ENCODE measurements at regions not wholly inside any gene's neighbourhood (a gene's known extent, or its start where the extent isn't known, plus 50 kb on each side); places are given as distances from the start of the nearest gene placed in this dataset.

DNA sequence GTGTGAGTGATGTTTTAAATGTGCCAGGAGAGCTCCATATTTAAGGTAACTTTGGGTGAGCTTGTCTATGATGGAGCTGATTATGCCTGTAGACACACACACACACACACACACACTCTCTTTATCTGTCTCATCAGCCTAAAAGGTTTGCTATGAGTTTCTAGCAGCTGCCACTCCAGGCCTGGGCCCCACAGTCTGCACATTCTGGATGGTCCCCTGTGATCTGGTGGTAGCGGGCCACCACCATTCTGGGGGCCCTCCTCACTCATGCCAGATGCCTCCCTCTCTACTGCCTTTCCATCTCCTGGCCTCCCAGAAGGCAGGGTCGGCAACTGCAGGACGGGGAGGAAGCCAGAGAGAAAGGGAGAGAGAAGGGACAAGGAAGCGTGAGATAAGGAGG is 129.2 kb upstream of the TNR start:
- H3K27me3 ChIP-seq: no peaks in the 10 kb centered on the region
- no peak overlapping the region for H3K4me2 ChIP-seq
- no peak for TF ChIP-seq EZH2phosphoT487 (IDR thresholded peaks at IDR 0.05; ENCODE audit: low read depth, severe bottlenecking, unreplicated experiment)
- TF ChIP-seq EZH2 (IDR thresholded peaks at IDR 0.05; ENCODE audit: borderline replicate concordance): no peak
- TF ChIP-seq, protein P1, sequence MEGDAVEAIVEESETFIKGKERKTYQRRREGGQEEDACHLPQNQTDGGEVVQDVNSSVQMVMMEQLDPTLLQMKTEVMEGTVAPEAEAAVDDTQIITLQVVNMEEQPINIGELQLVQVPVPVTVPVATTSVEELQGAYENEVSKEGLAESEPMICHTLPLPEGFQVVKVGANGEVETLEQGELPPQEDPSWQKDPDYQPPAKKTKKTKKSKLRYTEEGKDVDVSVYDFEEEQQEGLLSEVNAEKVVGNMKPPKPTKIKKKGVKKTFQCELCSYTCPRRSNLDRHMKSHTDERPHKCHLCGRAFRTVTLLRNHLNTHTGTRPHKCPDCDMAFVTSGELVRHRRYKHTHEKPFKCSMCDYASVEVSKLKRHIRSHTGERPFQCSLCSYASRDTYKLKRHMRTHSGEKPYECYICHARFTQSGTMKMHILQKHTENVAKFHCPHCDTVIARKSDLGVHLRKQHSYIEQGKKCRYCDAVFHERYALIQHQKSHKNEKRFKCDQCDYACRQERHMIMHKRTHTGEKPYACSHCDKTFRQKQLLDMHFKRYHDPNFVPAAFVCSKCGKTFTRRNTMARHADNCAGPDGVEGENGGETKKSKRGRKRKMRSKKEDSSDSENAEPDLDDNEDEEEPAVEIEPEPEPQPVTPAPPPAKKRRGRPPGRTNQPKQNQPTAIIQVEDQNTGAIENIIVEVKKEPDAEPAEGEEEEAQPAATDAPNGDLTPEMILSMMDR (IDR thresholded peaks at IDR 0.05; ENCODE audit: poor library complexity): no peak
- 71% methylated on average over 4 of the region's 4 CpGs for WGBS (ENCODE audit: low lambda C conversion rate, missing lambda C conversion rate)
- DNase-seq (ENCODE audit: low spot score): no peak
- H3K36me3 ChIP-seq (replicated peaks; ENCODE audit: insufficient read depth, low read depth): no peaks in the 10 kb centered on the region
- no peak overlapping the region for H2AFZ ChIP-seq
- no peaks in the 10 kb centered on the region for H3K4me1 ChIP-seq (ENCODE audit: insufficient read depth)
- no peaks in the 10 kb centered on the region for H3K9me3 ChIP-seq (ENCODE audit: low read depth)
- H3K27ac ChIP-seq: no peak overlapping the region
- H4K20me1 ChIP-seq (ENCODE audit: insufficient read depth, poor library complexity, severe bottlenecking): no peaks in the 10 kb centered on the region
- H3K4me3 ChIP-seq: no peak overlapping the region
- H3K79me2 ChIP-seq: no peaks in the 10 kb centered on the region
- no peaks in the 10 kb centered on the region for H3K9me2 ChIP-seq (replicated peaks; ENCODE audit: insufficient read depth)

DNA sequence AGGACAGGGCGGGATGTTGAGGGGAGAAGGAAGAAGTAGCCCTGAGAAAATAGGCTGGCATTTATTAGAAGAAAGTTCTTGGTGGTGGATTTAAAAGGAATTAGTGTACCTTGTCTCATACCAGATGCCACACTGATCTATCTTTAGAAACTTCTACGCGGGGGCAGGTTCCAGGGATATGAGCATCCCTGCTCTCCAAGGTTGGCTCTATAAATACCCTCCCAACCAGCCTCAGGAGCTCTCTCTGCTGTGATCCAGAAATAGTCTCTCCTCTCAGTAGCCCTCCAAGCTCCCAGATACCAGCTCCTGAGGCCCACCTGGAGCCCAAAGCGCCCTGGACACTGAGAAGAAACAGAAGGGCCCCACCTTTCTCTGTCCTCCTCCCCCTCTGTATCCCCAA is 128.3 kb upstream of the TNR start:
- H3K4me1 ChIP-seq (ENCODE audit: insufficient read depth): no peaks in the 10 kb centered on the region

GRCh38 chr1:175870217-175870616 is 126.8 kb upstream of the TNR start:
- Histone ChIP-seq H3K4me1 (ENCODE audit: insufficient read depth) (no peaks in the 10 kb centered on the region), H3K9me3 (ENCODE audit: low read depth) (no peaks in the 10 kb centered on the region), H4K20me1 (ENCODE audit: insufficient read depth, poor library complexity, severe bottlenecking) (no peaks in the 10 kb centered on the region), H3K36me3 (replicated peaks; ENCODE audit: insufficient read depth, low read depth) (no peaks in the 10 kb centered on the region), H3K27me3 (no peaks in the 10 kb centered on the region), H2AFZ (no peak overlapping the region), H3K9me2 (replicated peaks; ENCODE audit: insufficient read depth) (no peaks in the 10 kb centered on the region), H3K27ac (no peak overlapping the region), H3K4me3 (no peak overlapping the region), H3K79me2 (no peaks in the 10 kb centered on the region), H3K4me2 (no peak overlapping the region)
- no peak for DNase-seq (ENCODE audit: low spot score)
- TF ChIP-seq EZH2phosphoT487 (IDR thresholded peaks at IDR 0.05; ENCODE audit: low read depth, severe bottlenecking, unreplicated experiment): no peak
- TF ChIP-seq, protein P1 (IDR thresholded peaks at IDR 0.05; ENCODE audit: poor library complexity): no peak
- WGBS (ENCODE audit: low lambda C conversion rate, missing lambda C conversion rate): 79% methylated on average over 3 of the region's 3 CpGs

More for the DNA sequence above, 128.3 kb upstream of the TNR start:
- Histone ChIP-seq H3K36me3 (replicated peaks; ENCODE audit: insufficient read depth, low read depth) (no peaks in the 10 kb centered on the region), H3K4me3 (no peak overlapping the region), H2AFZ (no peak overlapping the region), H3K79me2 (no peaks in the 10 kb centered on the region), H3K9me3 (ENCODE audit: low read depth) (no peaks in the 10 kb centered on the region), H4K20me1 (ENCODE audit: insufficient read depth, poor library complexity, severe bottlenecking) (no peaks in the 10 kb centered on the region), H3K27me3 (no peaks in the 10 kb centered on the region), H3K27ac (no peak overlapping the region), H3K4me2 (no peak overlapping the region), H3K9me2 (replicated peaks; ENCODE audit: insufficient read depth) (no peaks in the 10 kb centered on the region)
- no peak for DNase-seq (ENCODE audit: low spot score)
- 93% methylated on average over 4 of the region's 4 CpGs for WGBS (ENCODE audit: low lambda C conversion rate, missing lambda C conversion rate)
- TF ChIP-seq EZH2 (IDR thresholded peaks at IDR 0.05; ENCODE audit: borderline replicate concordance) (no peak), EZH2phosphoT487 (IDR thresholded peaks at IDR 0.05; ENCODE audit: low read depth, severe bottlenecking, unreplicated experiment) (no peak)
- TF ChIP-seq, protein P1 (IDR thresholded peaks at IDR 0.05; ENCODE audit: poor library complexity): no peak

- Histone ChIP-seq H3K4me1 (ENCODE audit: insufficient read depth) (no peaks in the 10 kb centered on the region), H3K79me2 (no peaks in the 10 kb centered on the region), H3K36me3 (replicated peaks; ENCODE audit: insufficient read depth, low read depth) (no peaks in the 10 kb centered on the region), H3K9me3 (ENCODE audit: low read depth) (no peaks in the 10 kb centered on the region), H3K4me3 (no peak overlapping the region), H3K27me3 (no peaks in the 10 kb centered on the region), H3K27ac (no peak overlapping the region), H4K20me1 (ENCODE audit: insufficient read depth, poor library complexity, severe bottlenecking) (no peaks in the 10 kb centered on the region), H3K4me2 (no peak overlapping the region), H2AFZ (no peak overlapping the region), H3K9me2 (replicated peaks; ENCODE audit: insufficient read depth) (no peaks in the 10 kb centered on the region)
- WGBS (ENCODE audit: low lambda C conversion rate, missing lambda C conversion rate): 74% methylated on average over 2 of the region's 2 CpGs
- no peak for DNase-seq (ENCODE audit: low spot score)
- no peak for TF ChIP-seq EZH2 (IDR thresholded peaks at IDR 0.05; ENCODE audit: borderline replicate concordance)
- TF ChIP-seq EZH2phosphoT487 (IDR thresholded peaks at IDR 0.05; ENCODE audit: low read depth, severe bottlenecking, unreplicated experiment): no peak
- TF ChIP-seq, protein P1 (IDR thresholded peaks at IDR 0.05; ENCODE audit: poor library complexity): no peak
These were observed 123.4 kb upstream of the TNR start for GRCh38 chr1:175866776-175867175.

Measured in hepatocyte (in vitro differentiated cells).